ES-I3 (cell line): ENCODE measurements at regions not wholly inside any gene's neighbourhood (a gene's known extent, or its start where the extent isn't known, plus 50 kb on each side); places are given as distances from the start of the nearest gene placed in this dataset.
"Not testable (repeated sequence)": the region's sequence is repeated elsewhere in the genome, so short reads cannot be mapped to it uniquely, and the experiment has no call there.

ENCODE experiments used
- H3K36me3 ChIP-seq: 2 replicates; pipeline ENCODE4 v1.6.1; 2013; ENCODE audit warnings: mild to moderate bottlenecking, low read length, control low read depth, moderate library complexity; ENCODE audit not compliant: insufficient read depth
- H3K4me1 ChIP-seq: 2 replicates; pipeline ENCODE4 v1.6.1; 2013; ENCODE audit warnings: mild to moderate bottlenecking, control low read depth, low read length; ENCODE audit not compliant: insufficient read depth
- H3K9ac ChIP-seq: 2 replicates; pipeline ENCODE4 v1.6.1; 2013; ENCODE audit warnings: low read depth, mild to moderate bottlenecking, low read length, moderate library complexity
- H3K9me3 ChIP-seq: 2 replicates; pipeline ENCODE4 v1.6.1; 2013; ENCODE audit warnings: mild to moderate bottlenecking, low read length, moderate library complexity; ENCODE audit not compliant: control insufficient read depth, insufficient read depth

DNA sequence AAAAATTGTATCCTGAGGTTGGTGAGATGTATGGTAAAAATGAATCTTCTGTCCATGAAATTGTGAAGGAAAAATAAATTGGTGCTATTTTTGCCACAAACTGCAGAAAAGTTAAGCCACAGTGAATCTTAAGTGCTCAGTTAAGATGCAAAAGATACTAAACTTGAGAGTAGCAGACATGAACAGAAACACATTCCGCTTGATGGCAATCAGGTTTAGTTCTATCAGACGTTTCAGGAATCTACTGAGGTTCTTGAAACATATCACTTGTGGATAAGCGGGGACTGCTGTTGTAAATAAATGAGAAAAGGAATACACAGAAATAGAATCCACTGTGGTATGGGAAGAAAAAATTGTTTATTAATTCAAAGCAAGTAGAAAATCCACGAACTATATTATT, 311.2 kb upstream of the PRR16 start:
- Histone ChIP-seq H3K9me3 (no peaks in the 10 kb centered on the region), H3K4me1 (no peaks in the 10 kb centered on the region), H3K36me3 (no peaks in the 10 kb centered on the region), H3K9ac (no peak overlapping the region)

DNA sequence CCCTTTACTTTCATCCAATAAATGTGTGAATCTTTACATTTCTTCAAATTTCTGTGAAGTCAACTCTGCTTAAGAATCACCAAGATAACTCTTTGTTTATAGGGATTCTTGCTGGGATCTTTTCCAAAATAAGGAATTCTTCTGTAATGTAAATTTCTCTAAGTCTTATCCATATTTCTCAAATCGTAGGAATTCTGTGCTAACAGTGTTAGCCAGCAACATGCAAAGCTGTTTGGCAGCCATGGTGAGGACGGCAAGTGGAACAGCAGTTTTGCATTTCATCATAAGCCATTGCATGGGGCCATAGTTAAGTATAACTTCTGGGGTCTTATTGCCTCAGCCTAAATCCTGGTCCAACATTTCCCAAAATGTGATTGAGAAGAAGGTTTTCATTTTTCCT, 310.5 kb upstream of the PRR16 start:
- Histone ChIP-seq H3K36me3 (no peaks in the 10 kb centered on the region), H3K4me1 (no peaks in the 10 kb centered on the region), H3K9me3 (no peaks in the 10 kb centered on the region), H3K9ac (no peak overlapping the region)

DNA sequence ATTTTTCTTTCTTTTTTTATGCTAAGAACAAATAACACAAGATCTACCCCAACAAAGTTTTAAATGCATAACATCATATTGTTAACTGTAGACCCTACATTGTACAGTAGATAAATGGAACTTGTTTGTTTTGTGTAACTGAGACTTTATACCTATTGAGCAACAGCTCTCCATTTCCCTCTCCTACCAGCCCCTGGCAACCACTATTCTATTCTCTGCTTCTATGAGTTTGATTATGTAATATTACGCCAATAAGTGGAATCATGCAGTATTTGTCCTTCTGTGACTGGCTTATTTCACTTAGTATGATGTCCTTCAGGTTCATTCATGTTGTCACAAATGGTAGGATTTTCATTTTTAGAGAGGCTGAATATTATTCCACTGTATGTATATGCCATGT, 308.2 kb upstream of the PRR16 start:
- Histone ChIP-seq H3K36me3 (no peaks in the 10 kb centered on the region), H3K9ac (no peak overlapping the region), H3K9me3 (no peaks in the 10 kb centered on the region), H3K4me1 (no peaks in the 10 kb centered on the region)

DNA sequence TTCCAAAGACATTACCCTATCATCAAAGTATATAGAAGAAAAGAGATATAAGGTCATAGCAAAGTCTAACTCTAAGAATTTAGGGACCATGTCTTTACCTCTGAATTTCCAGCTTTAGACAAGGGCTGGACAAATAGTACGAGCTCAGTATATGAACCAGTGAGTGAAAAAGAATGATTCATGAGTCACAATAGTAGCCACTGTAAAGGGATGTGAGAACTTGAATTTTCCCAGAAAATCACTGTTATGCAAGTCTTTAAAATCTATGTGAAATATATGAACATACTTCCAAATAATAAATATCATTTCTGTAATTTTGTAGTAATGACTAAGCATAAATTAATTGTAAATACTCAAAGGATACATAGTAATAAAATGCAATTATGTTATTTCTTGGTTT, 305.9 kb upstream of the PRR16 start:
- Histone ChIP-seq H3K36me3 (no peaks in the 10 kb centered on the region), H3K4me1 (no peaks in the 10 kb centered on the region), H3K9me3 (no peaks in the 10 kb centered on the region), H3K9ac (no peak overlapping the region)

DNA sequence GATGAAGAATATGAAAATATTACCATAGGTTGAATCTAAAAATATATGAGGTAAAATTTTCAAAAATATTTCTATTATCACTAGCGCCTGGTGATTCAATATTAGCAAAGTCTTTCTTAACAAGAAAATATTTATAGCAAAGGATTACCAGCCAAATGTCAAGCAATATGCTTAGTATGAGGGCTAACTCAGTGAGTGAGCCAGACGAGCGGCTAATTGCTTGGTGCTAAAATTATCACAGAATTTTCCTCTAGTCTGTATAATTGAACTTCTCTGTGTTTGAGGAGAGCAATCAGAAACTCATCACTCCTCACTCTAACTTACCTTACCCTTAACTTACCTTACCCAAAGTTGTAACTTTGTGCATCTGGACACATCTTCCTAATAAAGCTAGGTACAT, 304.9 kb upstream of the PRR16 start:
- Histone ChIP-seq H3K4me1 (no peaks in the 10 kb centered on the region), H3K36me3 (no peaks in the 10 kb centered on the region), H3K9me3 (no peaks in the 10 kb centered on the region), H3K9ac (no peak overlapping the region)

DNA sequence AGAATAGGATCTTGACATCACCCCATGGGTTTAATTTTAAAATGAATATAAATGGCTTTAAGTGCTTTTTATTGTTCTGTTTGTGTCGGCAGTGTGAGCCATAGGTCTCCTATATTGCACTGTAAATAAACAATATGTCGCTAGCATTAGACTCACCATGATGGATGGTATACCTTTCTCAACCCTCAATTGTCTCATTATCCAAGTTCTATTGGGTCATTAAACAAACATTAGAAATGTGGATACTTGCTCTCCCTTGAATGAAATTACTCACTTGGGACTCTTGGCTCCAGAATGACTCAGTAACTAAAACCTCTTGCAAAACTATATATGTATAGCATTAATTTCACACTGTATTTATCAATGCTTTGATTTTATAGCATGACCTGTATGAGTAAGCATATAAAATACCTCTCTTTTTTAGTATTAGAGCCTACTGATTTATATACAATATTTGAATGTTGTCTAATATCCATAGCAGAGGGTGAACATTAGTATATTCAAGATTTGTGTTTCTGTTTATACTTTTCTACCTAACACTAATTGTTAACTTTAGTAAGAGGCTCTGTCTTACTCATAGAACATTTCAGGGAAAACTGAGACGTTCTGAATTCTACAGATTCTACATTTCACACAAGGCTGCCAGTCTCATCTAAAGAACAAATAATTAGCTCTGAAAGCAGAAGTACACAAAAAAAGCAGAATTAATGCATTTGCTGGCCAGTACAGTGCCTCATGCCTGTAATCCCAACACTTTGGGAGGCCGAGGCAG, 303.8 kb upstream of the PRR16 start:
- Histone ChIP-seq H3K36me3 (no peaks in the 10 kb centered on the region), H3K9me3 (no peaks in the 10 kb centered on the region), H3K9ac (no peak overlapping the region), H3K4me1 (no peaks in the 10 kb centered on the region)

DNA sequence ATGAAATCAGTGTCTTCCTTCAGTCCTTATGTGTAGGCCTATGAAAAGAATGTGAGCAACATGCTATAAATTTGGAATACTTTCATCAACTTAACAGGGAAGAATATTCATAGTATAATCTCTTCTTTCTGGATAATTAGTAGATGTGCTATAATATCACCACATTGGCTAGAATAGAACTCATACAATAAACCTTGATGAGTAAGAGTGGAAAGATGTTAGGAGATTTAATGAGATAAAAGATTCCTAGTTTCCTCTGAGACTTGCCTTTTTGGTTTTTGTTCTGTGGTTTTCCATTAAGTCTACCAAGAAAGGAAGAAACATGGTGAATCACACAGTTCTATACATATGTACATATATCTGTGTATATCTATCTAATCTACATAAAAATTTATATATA, 301.8 kb upstream of the PRR16 start:
- Histone ChIP-seq H3K9me3 (no peaks in the 10 kb centered on the region), H3K4me1 (no peaks in the 10 kb centered on the region), H3K9ac (no peak overlapping the region), H3K36me3 (no peaks in the 10 kb centered on the region)

DNA sequence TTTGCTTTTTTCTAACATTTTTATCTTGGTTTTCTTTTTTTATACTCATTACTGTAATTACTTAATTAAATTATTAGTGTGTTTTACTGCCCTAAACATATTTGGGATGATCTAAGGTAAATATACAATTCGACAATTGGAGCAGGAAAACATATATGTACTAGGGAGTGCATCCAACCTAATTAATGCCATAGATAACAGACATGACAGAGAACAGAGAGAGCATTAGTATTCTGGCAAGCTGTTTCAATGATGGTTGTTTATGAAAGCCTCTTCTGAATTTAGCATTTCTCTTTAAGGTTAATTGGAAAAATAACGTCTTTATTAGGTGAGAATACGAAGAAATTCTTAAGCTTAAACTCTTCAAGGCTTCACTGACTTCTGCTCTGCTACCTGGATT, 300.1 kb upstream of the PRR16 start:
- H3K36me3 ChIP-seq = no peaks in the 10 kb centered on the region
- no peak overlapping the region for H3K9ac ChIP-seq
- no peaks in the 10 kb centered on the region for H3K9me3 ChIP-seq
- no peaks in the 10 kb centered on the region for H3K4me1 ChIP-seq

DNA sequence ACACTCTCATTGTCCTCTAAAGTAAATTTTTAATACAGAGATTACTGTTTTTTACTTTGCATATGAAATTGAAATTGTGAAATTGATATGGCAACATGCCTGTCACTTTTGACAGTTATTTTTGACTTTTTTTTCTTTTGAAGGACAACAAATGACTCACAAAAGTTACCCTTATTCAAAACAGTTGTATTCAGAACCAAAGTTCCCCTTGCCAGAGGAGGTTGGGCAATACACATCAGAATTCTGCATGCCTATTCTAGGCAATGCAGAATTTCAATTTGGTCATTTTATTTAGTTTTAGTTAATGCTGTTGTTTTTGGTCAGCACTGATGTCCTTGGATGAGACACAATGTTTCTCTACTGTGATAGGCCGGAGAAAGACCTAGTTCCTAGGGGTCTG, 299.1 kb upstream of the PRR16 start:
- no peaks in the 10 kb centered on the region for H3K4me1 ChIP-seq
- H3K36me3 ChIP-seq = no peaks in the 10 kb centered on the region
- H3K9me3 ChIP-seq = no peaks in the 10 kb centered on the region
- no peak overlapping the region for H3K9ac ChIP-seq

DNA sequence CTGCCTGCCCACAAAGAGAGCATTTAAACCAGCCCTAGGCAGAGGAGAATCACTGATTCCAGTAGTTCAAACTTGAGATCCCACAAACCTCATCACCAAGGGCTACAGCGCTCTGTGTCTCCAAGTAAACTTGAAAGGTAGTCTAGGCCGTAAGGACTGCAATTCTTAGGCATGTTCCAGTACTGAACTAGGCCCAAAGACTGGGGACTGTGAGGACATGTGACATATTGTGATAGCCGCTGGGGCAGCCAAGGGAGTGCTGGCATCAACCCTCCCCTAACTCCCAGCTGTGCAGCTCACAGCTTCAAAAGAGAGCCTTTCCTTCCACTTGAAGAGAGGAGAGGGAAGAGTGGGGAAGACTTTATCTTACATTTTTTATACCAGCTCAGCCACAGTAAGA, 291.0 kb upstream of the PRR16 start:
- no peaks in the 10 kb centered on the region for H3K9me3 ChIP-seq
- no peak overlapping the region for H3K9ac ChIP-seq
- H3K4me1 ChIP-seq = no peaks in the 10 kb centered on the region
- H3K36me3 ChIP-seq = no peaks in the 10 kb centered on the region

DNA sequence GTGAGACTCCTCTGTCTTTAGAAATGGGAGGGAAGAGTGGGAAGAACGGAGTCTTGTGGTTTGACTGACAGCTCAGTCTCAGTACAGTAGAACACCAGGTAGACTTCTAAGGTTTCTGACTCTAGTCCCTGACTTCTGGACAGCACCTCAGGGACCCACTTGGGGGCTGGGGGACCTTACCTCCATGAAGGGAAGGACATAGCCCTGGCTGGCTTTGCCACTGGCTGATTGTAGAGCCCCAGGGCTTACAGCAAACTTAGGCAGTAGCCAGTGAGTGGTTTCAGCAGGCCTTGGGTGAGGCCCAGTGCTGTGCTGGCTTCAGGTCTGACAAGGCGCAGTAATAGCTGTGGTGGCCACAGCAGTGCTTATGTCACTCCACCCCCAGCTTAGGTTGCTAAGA, 290.0 kb upstream of the PRR16 start:
- H3K9ac ChIP-seq = no peak overlapping the region
- H3K9me3 ChIP-seq = no peaks in the 10 kb centered on the region
- H3K36me3 ChIP-seq = no peaks in the 10 kb centered on the region
- H3K4me1 ChIP-seq = no peaks in the 10 kb centered on the region

DNA sequence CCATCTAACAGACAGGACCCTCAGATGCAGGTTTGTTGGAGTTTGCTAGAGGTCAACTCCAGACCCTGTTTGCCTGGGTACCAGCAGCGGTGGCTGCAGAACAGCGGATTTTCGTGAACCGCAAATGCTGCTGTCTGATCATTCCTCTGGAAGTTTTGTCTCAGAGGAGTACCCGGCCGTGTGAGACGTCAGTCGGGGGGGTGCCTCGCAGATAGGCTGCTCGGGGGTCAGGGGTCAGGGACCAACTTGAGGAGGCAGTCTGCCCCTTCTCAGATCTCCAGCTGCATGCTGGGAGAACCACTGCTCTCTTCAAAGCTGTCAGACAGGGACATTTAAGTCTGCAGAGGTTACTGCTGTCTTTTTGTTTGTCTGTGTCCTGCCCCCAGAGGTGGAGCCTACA, 282.9 kb upstream of the PRR16 start:
- H3K36me3 ChIP-seq, H3K4me1 ChIP-seq, H3K9me3 ChIP-seq, H3K9ac ChIP-seq: not testable (repeated sequence)

DNA sequence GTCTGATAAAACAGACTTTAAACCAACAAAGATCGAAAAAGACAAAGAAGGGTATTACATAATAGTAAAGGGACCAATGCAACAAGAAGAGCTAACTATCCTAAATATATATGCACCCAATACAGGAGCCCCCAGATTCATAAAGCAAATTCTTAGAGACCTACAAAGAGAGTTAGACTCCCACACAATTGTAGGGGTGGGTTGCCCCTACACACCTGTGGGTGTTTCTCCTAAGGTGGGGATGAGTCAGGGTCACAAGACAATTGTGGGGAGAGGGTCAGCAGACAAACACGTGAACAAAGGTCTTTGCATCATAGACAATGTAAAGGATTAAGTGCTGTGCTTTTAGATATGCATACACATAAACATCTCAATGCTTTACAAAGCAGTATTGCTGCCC, 269.4 kb upstream of the PRR16 start:
- not testable (repeated sequence) for H3K9me3 ChIP-seq, H3K9ac ChIP-seq, H3K36me3 ChIP-seq
- H3K4me1 ChIP-seq = peaks cover 11% of the 10 kb centered on the region; the same call in 1 of the 2 replicates

DNA sequence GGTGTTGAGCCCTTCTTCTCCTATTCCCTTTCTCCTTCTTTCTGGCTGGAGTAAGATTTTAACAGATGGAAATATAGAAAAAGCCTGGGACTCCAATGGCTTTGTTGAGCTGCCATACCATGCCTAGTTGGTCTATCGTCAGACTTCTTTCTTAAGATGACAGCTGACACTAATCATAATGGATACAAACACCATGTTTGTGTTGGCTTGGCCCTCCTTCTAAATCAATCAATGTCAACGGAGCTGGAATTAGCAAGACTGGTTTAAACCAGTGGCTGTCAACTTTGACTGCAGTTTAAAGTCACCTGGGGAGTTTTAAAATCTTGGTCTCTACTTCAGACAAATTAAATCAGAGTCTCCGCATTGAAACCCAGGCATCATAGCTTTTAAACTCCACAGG, 264.5 kb upstream of the PRR16 start:
- Histone ChIP-seq H3K4me1 (peaks cover 6% of the 10 kb centered on the region; the same call in 1 of the 2 replicates), H3K9me3 (no peaks in the 10 kb centered on the region), H3K9ac (no peak overlapping the region), H3K36me3 (no peaks in the 10 kb centered on the region)

DNA sequence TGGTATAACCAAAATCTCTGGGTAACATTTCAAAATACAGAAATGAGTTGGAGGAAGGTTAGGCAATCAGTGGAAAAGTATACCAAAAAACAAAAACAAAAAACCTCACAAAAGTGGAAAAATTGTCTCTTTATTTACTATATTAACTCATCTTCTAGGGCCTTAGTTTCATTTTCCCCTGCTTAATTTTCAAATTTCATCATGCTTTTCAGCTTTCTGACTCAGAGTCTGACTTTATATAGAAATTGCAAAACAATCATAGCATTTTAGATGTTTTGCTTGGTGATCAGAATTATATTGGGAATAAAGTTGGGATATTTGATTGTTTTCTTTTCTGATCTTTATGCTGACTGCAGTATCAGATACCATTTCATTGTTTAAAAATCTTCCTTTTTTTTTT, 257.0 kb upstream of the PRR16 start:
- H3K9ac ChIP-seq = no peak overlapping the region
- no peaks in the 10 kb centered on the region for H3K36me3 ChIP-seq
- no peaks in the 10 kb centered on the region for H3K4me1 ChIP-seq
- peaks cover 4% of the 10 kb centered on the region; the same call in 1 of the 2 replicates for H3K9me3 ChIP-seq

DNA sequence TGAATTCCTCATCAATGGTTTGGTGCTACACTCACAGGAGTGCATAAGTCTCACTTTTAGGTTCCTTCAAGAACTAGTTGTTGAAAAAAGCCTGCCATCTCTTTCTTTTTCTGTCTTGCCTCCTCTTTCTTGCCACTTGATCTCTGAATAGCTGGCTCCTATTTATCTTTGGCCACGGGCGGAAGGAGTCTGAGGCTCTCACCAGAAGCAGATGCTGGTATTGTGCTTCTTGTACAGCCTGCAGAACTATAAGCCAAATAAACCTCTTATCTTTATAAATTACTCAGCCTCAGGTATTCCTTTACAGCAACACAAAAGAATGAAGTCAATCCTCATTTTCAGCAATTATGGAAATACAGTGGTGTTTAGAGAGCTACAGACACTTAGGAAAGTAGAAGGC, 247.1 kb upstream of the PRR16 start:
- no peaks in the 10 kb centered on the region for H3K9me3 ChIP-seq
- H3K4me1 ChIP-seq = no peaks in the 10 kb centered on the region
- H3K36me3 ChIP-seq = no peaks in the 10 kb centered on the region; the same call in 1 of the 2 replicates
- no peak overlapping the region for H3K9ac ChIP-seq
